RWPE2 (cell line): ENCODE measurements at regions not wholly inside any gene's neighbourhood (a gene's known extent, or its start where the extent isn't known, plus 50 kb on each side); places are given as distances from the start of the nearest gene placed in this dataset.

Source experiments
- ATAC-seq: fragments of 200-7000 bp; cut with Tn5 transposase; 3 replicates; pipeline ENCODE4 v1.9.1; 2021; ENCODE audit warnings: low read depth
- DNase-seq: peaks from one replicate; pipeline ENCODE4 v3.0.0-alpha.2; 2020; ENCODE audit warnings: low spot score
- H3K27ac ChIP-seq: fragments of 450-650 bp; 2 replicates; pipeline ENCODE4 v1.5.1; 2017; ENCODE audit warnings: mild to moderate bottlenecking; ENCODE audit not compliant: poor library complexity, severe bottlenecking
- H3K27me3 ChIP-seq: fragments of 250-450 bp; sonication (Bioruptor Pico); 2 replicates; pipeline ENCODE4 v1.5.1; 2021; ENCODE audit warnings: mild to moderate bottlenecking, moderate library complexity; ENCODE audit not compliant: insufficient read depth, poor library complexity, severe bottlenecking
- H3K36me3 ChIP-seq: fragments of 250-450 bp; sonication (Bioruptor Pico); 2 replicates; pipeline ENCODE4 v1.5.1; 2020; ENCODE audit warnings: low read depth, mild to moderate bottlenecking, moderate library complexity
- H3K4me1 ChIP-seq: fragments of 250-450 bp; sonication (Bioruptor Pico); 2 replicates; pipeline ENCODE4 v1.5.1; 2021; ENCODE audit warnings: mild to moderate bottlenecking, moderate library complexity; ENCODE audit not compliant: insufficient read depth, poor library complexity, severe bottlenecking
- H3K4me3 ChIP-seq: fragments of 250-450 bp; sonication (Bioruptor Pico); 2 replicates; pipeline ENCODE4 v1.5.1; 2021; ENCODE audit warnings: mild to moderate bottlenecking, moderate library complexity; ENCODE audit not compliant: severe bottlenecking
- H3K9me3 ChIP-seq: fragments of 250-450 bp; sonication (Bioruptor Pico); 2 replicates; pipeline ENCODE4 v1.5.1; 2021; ENCODE audit warnings: mild to moderate bottlenecking, moderate library complexity; ENCODE audit not compliant: severe bottlenecking
- CTCF ChIP-seq: fragments of 450-650 bp; IDR thresholded peaks from one replicate; pipeline ENCODE4 v1.5.1; 2017; ENCODE audit warnings: mild to moderate bottlenecking, moderate library complexity; ENCODE audit not compliant: poor library complexity, severe bottlenecking

DNA sequence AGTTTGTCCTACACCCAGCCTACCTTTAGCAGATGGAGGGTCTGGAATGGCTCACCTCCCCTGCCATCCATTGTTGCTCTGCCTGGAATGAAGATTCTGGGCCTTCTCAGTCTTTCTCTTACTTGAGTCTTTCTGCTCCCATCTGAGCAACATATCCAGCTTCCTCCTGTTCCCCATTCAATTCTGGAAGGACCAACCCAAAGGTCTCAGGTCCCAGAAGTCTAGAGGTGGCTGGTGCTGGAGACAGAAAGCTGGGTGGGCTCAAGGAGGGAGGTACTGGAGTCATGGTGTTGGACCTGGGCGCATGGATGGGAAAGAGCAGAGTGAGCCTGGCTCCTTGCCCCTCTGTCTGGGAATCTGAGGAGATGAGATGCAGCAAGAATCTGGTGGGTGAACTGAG, 93.5 kb upstream of the SIX3 start:
- Histone ChIP-seq H3K27ac (no peak overlapping the region), H3K4me1 (no peaks in the 10 kb centered on the region), H3K27me3 (peaks cover 14% of the 10 kb centered on the region), H3K4me3 (no peak overlapping the region), H3K9me3 (no peaks in the 10 kb centered on the region), H3K36me3 (no peaks in the 10 kb centered on the region)
- no peak for TF ChIP-seq CTCF
- ATAC-seq: no peak
- no peak for DNase-seq

DNA sequence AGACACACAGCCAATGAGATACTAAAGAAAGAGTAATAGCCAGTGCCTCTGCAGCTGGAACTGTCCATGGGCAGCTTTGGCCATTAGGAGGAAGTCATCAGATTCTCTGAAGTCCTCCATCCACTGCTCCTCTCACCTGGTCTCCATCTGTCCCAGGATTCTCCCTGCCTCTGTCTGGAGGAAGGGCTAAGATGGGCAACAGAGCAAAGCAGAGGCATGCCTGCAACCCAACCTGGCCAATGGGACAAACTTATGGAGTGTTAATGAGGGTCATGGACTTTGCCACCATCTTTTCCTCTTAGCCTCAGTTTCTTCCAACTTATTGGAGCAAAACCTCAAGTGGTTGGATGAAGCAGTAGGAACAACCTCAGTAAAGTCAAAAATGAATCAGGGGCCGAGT, 91.5 kb upstream of the SIX3 start:
- H3K9me3 ChIP-seq: no peaks in the 10 kb centered on the region
- no peak overlapping the region for H3K27ac ChIP-seq
- H3K27me3 ChIP-seq: peaks cover 14% of the 10 kb centered on the region
- no peak for TF ChIP-seq CTCF
- no peak for DNase-seq
- H3K4me3 ChIP-seq: no peak overlapping the region
- no peaks in the 10 kb centered on the region for H3K4me1 ChIP-seq
- H3K36me3 ChIP-seq: no peaks in the 10 kb centered on the region
- no peak for ATAC-seq

GRCh38 chr2:44851518-44851917, 90.0 kb upstream of the SIX3 start:
- DNase-seq: no peak
- Histone ChIP-seq H3K27ac (no peak overlapping the region), H3K4me3 (no peak overlapping the region), H3K36me3 (no peaks in the 10 kb centered on the region), H3K9me3 (no peaks in the 10 kb centered on the region), H3K4me1 (no peaks in the 10 kb centered on the region), H3K27me3 (peaks cover 14% of the 10 kb centered on the region)
- no peak for TF ChIP-seq CTCF
- ATAC-seq: no peak

- ATAC-seq (no peak), DNase-seq (no peak)
- H3K27ac ChIP-seq: no peak overlapping the region
- H3K36me3 ChIP-seq: no peaks in the 10 kb centered on the region
- no peaks in the 10 kb centered on the region for H3K9me3 ChIP-seq
- H3K27me3 ChIP-seq: peaks cover 18% of the 10 kb centered on the region
- no peak overlapping the region for H3K4me3 ChIP-seq
- H3K4me1 ChIP-seq: no peaks in the 10 kb centered on the region
- no peak for TF ChIP-seq CTCF
These were observed 88.9 kb upstream of the SIX3 start for GRCh38 chr2:44852594-44852993.

DNA sequence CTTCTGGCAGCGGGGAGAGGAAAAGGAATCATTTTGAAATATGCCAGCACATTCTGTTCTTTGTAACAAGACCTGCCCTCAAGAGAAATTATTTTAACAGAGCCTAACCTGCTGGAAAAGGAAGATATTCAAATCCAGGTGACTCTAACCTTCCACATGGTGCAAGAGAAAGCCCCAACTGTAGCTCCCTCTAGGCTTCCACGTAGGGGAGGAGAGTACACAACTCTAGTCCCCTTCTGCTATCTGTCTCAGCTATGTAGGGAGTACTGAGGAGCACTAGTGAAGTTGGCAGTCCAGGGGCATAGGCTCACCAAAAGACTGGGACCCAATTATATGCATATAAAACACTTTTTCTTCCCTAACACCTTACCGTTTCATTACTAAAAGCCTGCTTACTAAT, 82.2 kb upstream of the SIX3 start:
- H3K27ac ChIP-seq: no peak overlapping the region
- no peak for TF ChIP-seq CTCF
- H3K27me3 ChIP-seq: peaks cover 33% of the 10 kb centered on the region
- H3K36me3 ChIP-seq: no peaks in the 10 kb centered on the region
- ATAC-seq (no peak), DNase-seq (no peak)
- no peak overlapping the region for H3K4me3 ChIP-seq
- H3K9me3 ChIP-seq: no peaks in the 10 kb centered on the region
- no peaks in the 10 kb centered on the region for H3K4me1 ChIP-seq
